HPDE6-E6E7 (cell line): ENCODE measurements at regions not wholly inside any gene's neighbourhood (a gene's known extent, or its start where the extent isn't known, plus 50 kb on each side); places are given as distances from the start of the nearest gene placed in this dataset.
"Not testable (repeated sequence)": the region's sequence is repeated elsewhere in the genome, so short reads cannot be mapped to it uniquely, and the experiment has no call there.

ENCODE experiments used
- DNase-seq: peaks from one replicate; pipeline ENCODE4 v3.0.0; 2011; ENCODE audit warnings: missing footprints; ENCODE audit errors: extremely low spot score

GRCh38 chr9:106106396-106106795 is 412.1 kb downstream of the TMEM38B start:
- DNase-seq = no peak

GRCh38 chr9:106107716-106108115 is 413.4 kb downstream of the TMEM38B start:
- no peak for DNase-seq

- DNase-seq = not testable (repeated sequence)
Observed at GRCh38 chr9:106109706-106110105, 415.4 kb downstream of the TMEM38B start.

- DNase-seq = peak; percentile 15
Observed at GRCh38 chr9:106110483-106110882, 416.1 kb downstream of the TMEM38B start.

GRCh38 chr9:106111039-106111730 is 416.8 kb downstream of the TMEM38B start:
- no peak for DNase-seq

- no peak for DNase-seq
Observed at GRCh38 chr9:106112935-106113334, 418.6 kb downstream of the TMEM38B start.

- DNase-seq = no peak
Observed at GRCh38 chr9:106119176-106119575, 424.8 kb downstream of the TMEM38B start.

- no peak for DNase-seq
Observed at GRCh38 chr9:106120071-106120470, 425.7 kb downstream of the TMEM38B start.

GRCh38 chr9:106127776-106128175 is 433.4 kb downstream of the TMEM38B start:
- DNase-seq = no peak

- no peak for DNase-seq
Observed at GRCh38 chr9:106130374-106130773, 436.0 kb downstream of the TMEM38B start.

GRCh38 chr9:106143781-106144180 is 449.4 kb downstream of the TMEM38B start:
- no peak for DNase-seq

GRCh38 chr9:106146066-106146840 is 451.9 kb downstream of the TMEM38B start:
- DNase-seq = no peak

GRCh38 chr9:106146886-106147285 is 452.5 kb downstream of the TMEM38B start:
- no peak for DNase-seq

GRCh38 chr9:106149956-106150355 is 455.6 kb downstream of the TMEM38B start:
- DNase-seq = no peak

GRCh38 chr9:106156465-106156864 is 462.1 kb downstream of the TMEM38B start:
- no peak for DNase-seq

- DNase-seq = no peak
Observed at GRCh38 chr9:106172265-106172664, 477.9 kb downstream of the TMEM38B start.

- no peak for DNase-seq
Observed at GRCh38 chr9:106174346-106174745, 480.0 kb downstream of the TMEM38B start.

- no peak for DNase-seq
Observed at GRCh38 chr9:106177216-106177615, 482.9 kb downstream of the TMEM38B start.

GRCh38 chr9:106179191-106179590 is 484.9 kb downstream of the TMEM38B start:
- no peak for DNase-seq

- DNase-seq = not testable (repeated sequence)
Observed at GRCh38 chr9:106203815-106204516, 509.6 kb downstream of the TMEM38B start.

- DNase-seq = no peak
Observed at GRCh38 chr9:106207298-106207697, 513.0 kb downstream of the TMEM38B start.

- DNase-seq = no peak
Observed at GRCh38 chr9:106218427-106218826, 524.1 kb downstream of the TMEM38B start.

- DNase-seq = no peak
Observed at GRCh38 chr9:106218854-106219253, 524.5 kb downstream of the TMEM38B start.
